Heart right ventricle (tissue), 16 donors: ENCODE measurements at regions not wholly inside any gene's neighbourhood (a gene's known extent, or its start where the extent isn't known, plus 50 kb on each side); places are given as distances from the start of the nearest gene placed in this dataset.

Source experiments
- ATAC-seq, 8 donors: fragments of 200-7000 bp; cut with Tn5 transposase; one replicate each; pipeline ENCODE4 v1.9.1; 2020; ENCODE audit warnings: mild to moderate bottlenecking in 8 of 8, moderate library complexity in 8 of 8, moderate number of reproducible peaks in 1 of 8
- DNase-seq, 2 donors: peaks; one replicate each; pipeline ENCODE4 v3.0.0-alpha.2; 2020
- H3K27ac ChIP-seq, 10 donors: fragments of 200-600 bp; sonication (generic) in 2 of 10; one replicate each; pipeline versions ENCODE4 v1.5.0 to v1.8.0; 2020 to 2022; ENCODE audit warnings: mild to moderate bottlenecking in 3 of 10
- H3K27me3 ChIP-seq, 7 donors: fragments of 200-600 bp; one replicate each; pipeline ENCODE4 v1.8.0; 2021 to 2022; ENCODE audit warnings: mild to moderate bottlenecking in 2 of 7
- H3K36me3 ChIP-seq, 9 donors: fragments of 200-600 bp; sonication (generic) in 1 of 9; one replicate each; pipeline versions ENCODE4 v1.5.0 to v1.8.0; 2020 to 2022; ENCODE audit warnings: mild to moderate bottlenecking in 2 of 9
- H3K4me1 ChIP-seq, 9 donors: fragments of 200-600 bp; sonication (generic) in 1 of 9; one replicate each; pipeline versions ENCODE4 v1.5.0 to v1.8.0; 2020 to 2022; ENCODE audit warnings: mild to moderate bottlenecking in 4 of 9
- H3K4me3 ChIP-seq, 10 donors: fragments of 200-600 bp; sonication (generic) in 2 of 10; one replicate each; pipeline versions ENCODE4 v1.5.0 to v1.8.0; 2020 to 2022; ENCODE audit warnings: mild to moderate bottlenecking in 7 of 10, moderate library complexity in 2 of 10
- H3K9me3 ChIP-seq, 11 donors: fragments of 200-600 bp in 10 of 11; sonication (generic) in 2 of 11; one replicate each; pipeline versions ENCODE4 v1.5.0 to v1.8.0; 2013 to 2022; ENCODE audit warnings: mild to moderate bottlenecking in 2 of 11, control low read depth in 1 of 11, moderate library complexity in 1 of 11
- CTCF ChIP-seq, 9 donors: fragments of 200-600 bp; sonication (generic) in 2 of 9; IDR thresholded peaks; one replicate each; pipeline versions ENCODE4 v1.5.0 to v1.8.0; 2021 to 2022; ENCODE audit warnings: antibody characterized with exemption in 9 of 9, mild to moderate bottlenecking in 5 of 9, moderate library complexity in 1 of 9
- WGBS, 2 donors: extraction: QIAGEN DNeasy Blood & Tissue Kit; methylation state at CpG; one replicate each; pipeline ENCODE4 v1.1.7; 2013; ENCODE audit warnings: inconsistent platforms in 1 of 2; 5-methylcytosine and 5-hydroxymethylcytosine counted together
- intact Hi-C, 10 donors: fragments of 100-400 bp; cut with DNase I; formaldehyde crosslinking; loops; one replicate each; pipeline versions ENCODE4 v1.11.1 to v1.14.2; 2022
- donor health status: Arrhythmogenic right ventricular cardiomyopathy.
- donor health status: ischemic (EF 13 %, LVEDD 7.1; RV severe dilation, severe dysfunction).
- donor health status: healthy with polysubstance abuse.
- donor health status: DM: no; HTN: yes; CAD: no.
- donor health status: DM: no; HTN: no; CAD: no.
- donor health status: ischemic (EF 25% LVEDD 6.9; RV normal size, moderate dysfunction).
- donor health status: ischemic (EF 25% LVEDD 5.7; RV mildly dilated, moderate dysfunction).
- donor health status: healthy.
- donor health status: DM: yes; HTN: yes; CAD: no.
- donor health status: Ischemic cardiomyopathy.
- donor health status: ischemic (EF 35%, LVEDD 5.7; RV mildly dilated, moderate dysfunction).
- donor health status: nonischemic (EF 11% LVEDD 7.7; RV severe dilation, severe dysfunction).
- donor health status: DM: yes; HTN: yes; CAD: no.
- donor health status: PGD.
- donor health status: ischemic (EF 29% LVEDD 5.4; RV normal size, mild dysfunction).
- donor health status: nonischemic (EF 23%, LVEDD 6.1; RV moderate dilation, normal function).

- H3K4me1 ChIP-seq = peaks cover 0 to 10% (median 0%) of the 10 kb centered on the region in 9 donors
- ATAC-seq (no peak), DNase-seq (no peak)
- no peak overlapping the region for H3K27ac ChIP-seq
- intact Hi-C loops = no loop called here
- 41 to 92% methylated on average over 2 of the region's 2 CpGs for WGBS, 2 donors
- H3K9me3 ChIP-seq = no peaks in the 10 kb centered on the region
- TF ChIP-seq CTCF (IDR thresholded peaks at IDR 0.05) = no peak
- H3K27me3 ChIP-seq = peaks cover 0 to 17% (median 0%) of the 10 kb centered on the region in 7 donors
- no peak overlapping the region for H3K4me3 ChIP-seq
- no peaks in the 10 kb centered on the region for H3K36me3 ChIP-seq
Measured at GRCh38 chrX:97692575-97692974, 808.9 kb downstream of the RPA4 start.

- H3K4me1 ChIP-seq = no peaks in the 10 kb centered on the region
- 84 to 86% methylated on average over 2 of the region's 2 CpGs for WGBS, 2 donors
- no peak for TF ChIP-seq CTCF (IDR thresholded peaks at IDR 0.05)
- H3K27ac ChIP-seq = no peak overlapping the region
- H3K36me3 ChIP-seq = no peaks in the 10 kb centered on the region
- peaks cover 0 to 4% (median 0%) of the 10 kb centered on the region in 7 donors for H3K27me3 ChIP-seq
- H3K4me3 ChIP-seq = no peak overlapping the region
- DNase-seq (no peak), ATAC-seq (no peak)
- H3K9me3 ChIP-seq = no peaks in the 10 kb centered on the region
- intact Hi-C loops = no loop called here
Measured at GRCh38 chrX:97700547-97700946, 816.8 kb downstream of the RPA4 start.

GRCh38 chrX:97704474-97704873, 820.8 kb downstream of the RPA4 start:
- ATAC-seq (no peak), DNase-seq (no peak)
- Histone ChIP-seq H3K4me1 (no peaks in the 10 kb centered on the region), H3K9me3 (no peaks in the 10 kb centered on the region), H3K36me3 (no peaks in the 10 kb centered on the region), H3K27me3 (peaks cover 0 to 9% (median 0%) of the 10 kb centered on the region in 7 donors), H3K27ac (no peak overlapping the region), H3K4me3 (no peak overlapping the region)
- WGBS, 2 donors = 82% methylated on average over 6 of the region's 6 CpGs
- TF ChIP-seq CTCF (IDR thresholded peaks at IDR 0.05) = no peak
- intact Hi-C loops = no loop called here

GRCh38 chrX:97704881-97705280, 821.2 kb downstream of the RPA4 start:
- H3K27me3 ChIP-seq = peaks cover 0 to 9% (median 0%) of the 10 kb centered on the region in 7 donors
- no peak overlapping the region for H3K27ac ChIP-seq
- WGBS, 2 donors = 94 to 100% methylated on average over 1 of the region's 1 CpG
- ATAC-seq = no peak
- TF ChIP-seq CTCF (IDR thresholded peaks at IDR 0.05) = no peak
- no peak overlapping the region for H3K4me3 ChIP-seq
- no peaks in the 10 kb centered on the region for H3K4me1 ChIP-seq
- intact Hi-C loops = no loop called here
- H3K36me3 ChIP-seq = no peaks in the 10 kb centered on the region
- no peaks in the 10 kb centered on the region for H3K9me3 ChIP-seq
- no peak for DNase-seq
